Endothelial cell of umbilical vein (primary cell): ENCODE measurements at regions not wholly inside any gene's neighbourhood (a gene's known extent, or its start where the extent isn't known, plus 50 kb on each side); places are given as distances from the start of the nearest gene placed in this dataset.

Experiments used
- BruUV-seq: library from RNA; stranded (reverse); fragments of 400-500 nt; replicated peaks from 2 replicates; lab custom pipeline; 2021; lab: Mats Ljungman, UMichigan
- CTCF ChIA-PET: fragments of 300-600, 350-600 bp; sonication (Branson Sonifier 250); formaldehyde crosslinking; loops from one replicate; lab custom pipeline; 2021; ENCODE audit warnings: antibody characterized with exemption, inconsistent platforms; lab: Charles Lee
- POLR2A ChIA-PET: fragments of 300-600, 350-600 bp; sonication (Branson Sonifier 250); formaldehyde crosslinking; loops from one replicate; lab custom pipeline; 2021; ENCODE audit warnings: antibody characterized with exemption, inconsistent platforms; lab: Charles Lee
- DNase-seq: peaks from one replicate; pipeline ENCODE4 v3.0.0-alpha.2; 2011; ENCODE audit warnings: low read depth, low spot score
- FAIRE-seq: peaks from 2 replicates; lab custom pipeline; 2011; peaks lifted over from hg19 to GRCh38; lab: Jason Lieb, UNC
- H2AFZ ChIP-seq: 2 replicates; pipeline ENCODE4 v1.6.0; 2012; ENCODE audit warnings: low read depth, low read length, control low read depth, inconsistent platforms
- H3K27ac ChIP-seq: 2 replicates; pipeline ENCODE4 v1.5.1; 2011; ENCODE audit warnings: low read depth, mild to moderate bottlenecking, control low read depth, low read length, moderate library complexity; ENCODE audit not compliant: insufficient read depth
- H3K27me3 ChIP-seq, 2 experiments: 2 replicates each; pipeline versions ENCODE4 v1.6.0 to v1.6.1; 2011; ENCODE audit warnings: low read length in 2 of 2, mixed read lengths in 1 of 2; ENCODE audit not compliant: control insufficient read depth in 2 of 2, insufficient read depth in 2 of 2
- H3K36me3 ChIP-seq, 2 experiments: 2 replicates in 1 of 2; 3 replicates in 1 of 2; pipeline ENCODE4 v1.5.1; 2011; ENCODE audit warnings: low read length in 2 of 2, mild to moderate bottlenecking in 1 of 2, moderate library complexity in 1 of 2; ENCODE audit not compliant: control insufficient read depth in 2 of 2, insufficient read depth in 2 of 2; ENCODE audit errors: extremely low read depth in 1 of 2
- H3K4me1 ChIP-seq: 3 replicates; pipeline ENCODE4 v1.5.1; 2011; ENCODE audit warnings: mild to moderate bottlenecking, low read length; ENCODE audit not compliant: control insufficient read depth, insufficient read depth; ENCODE audit errors: extremely low read depth
- H3K4me2 ChIP-seq: 2 replicates; pipeline ENCODE4 v1.6.1; 2011; ENCODE audit warnings: low read length, control low read depth, mixed read lengths; ENCODE audit not compliant: insufficient read depth
- H3K4me3 ChIP-seq, 3 experiments: fragments of 200-600 bp in 1 of 3; sonication (generic), shearing (Covaris generic) in 1 of 3; replicated peaks in 1 of 3; 2 replicates each; pipeline ENCODE4 v1.5.1; 2011 to 2016; ENCODE audit warnings: control low read depth in 3 of 3, low read length in 3 of 3, mild to moderate bottlenecking in 2 of 3, inconsistent platforms in 1 of 3, low read depth in 1 of 3, moderate library complexity in 1 of 3; ENCODE audit not compliant: insufficient read depth in 1 of 3
- H3K79me2 ChIP-seq: 2 replicates; pipeline ENCODE4 v1.6.0; 2012; ENCODE audit warnings: low read length, inconsistent platforms; ENCODE audit not compliant: control insufficient read depth, insufficient read depth
- H3K9ac ChIP-seq: replicated peaks from 2 replicates; pipeline ENCODE3; 2011; ENCODE audit warnings: low read length, control low read depth; ENCODE audit not compliant: insufficient read depth; ENCODE audit errors: extremely low read depth
- H3K9me1 ChIP-seq: replicated peaks from 3 replicates; pipeline ENCODE4 v1.6.0; 2011; ENCODE audit warnings: mild to moderate bottlenecking, low read length; ENCODE audit not compliant: control insufficient read depth, insufficient read depth; ENCODE audit errors: extremely low read depth
- H3K9me3 ChIP-seq: replicated peaks from 2 replicates; pipeline ENCODE4 v1.5.1; 2012; ENCODE audit warnings: low read length, inconsistent platforms; ENCODE audit not compliant: control insufficient read depth, insufficient read depth
- H4K20me1 ChIP-seq: replicated peaks from 2 replicates; pipeline ENCODE3; 2011; ENCODE audit warnings: mild to moderate bottlenecking, low read length; ENCODE audit not compliant: control insufficient read depth, insufficient read depth; ENCODE audit errors: extremely low read depth
- CTCF ChIP-seq, 2 donors: IDR thresholded peaks; 1 replicate in 1 of 2; 2 replicates in 1 of 2; pipeline ENCODE4 v1.5.1; 2011; ENCODE audit warnings: low read length in 2 of 2, mild to moderate bottlenecking in 2 of 2, moderate library complexity in 2 of 2, control low read depth in 1 of 2, inconsistent platforms in 1 of 2, low read depth in 1 of 2; ENCODE audit not compliant: insufficient read depth in 1 of 2; ENCODE audit errors: extremely low read depth in 1 of 2
- EZH2 ChIP-seq: IDR thresholded peaks from 2 replicates; pipeline ENCODE4 v1.6.1; 2012; ENCODE audit warnings: borderline replicate concordance, low read depth, mild to moderate bottlenecking, moderate library complexity, low read length, inconsistent platforms; ENCODE audit not compliant: severe bottlenecking
- FOS ChIP-seq: IDR thresholded peaks from 2 replicates; pipeline ENCODE4 v1.6.1; 2011; ENCODE audit warnings: mild to moderate bottlenecking, low read length, moderate library complexity, borderline replicate concordance; ENCODE audit not compliant: insufficient read depth
- GATA2 ChIP-seq: IDR thresholded peaks from 2 replicates; pipeline ENCODE4 v1.7.0; 2011; ENCODE audit warnings: low read depth, mild to moderate bottlenecking, moderate library complexity, mixed read lengths, low read length; ENCODE audit not compliant: insufficient read length, insufficient read depth
- JUN ChIP-seq: IDR thresholded peaks from 2 replicates; pipeline ENCODE4 v1.6.1; 2011; ENCODE audit warnings: borderline replicate concordance, low read depth; ENCODE audit not compliant: insufficient read length, insufficient read depth
- MAX ChIP-seq: IDR thresholded peaks from 2 replicates; pipeline ENCODE4 v1.6.1; 2011; ENCODE audit not compliant: insufficient read depth, insufficient read length
- MYC ChIP-seq: IDR thresholded peaks from one replicate; pipeline ENCODE4 v1.6.1; 2011; ENCODE audit warnings: mild to moderate bottlenecking, low read depth, low read length
- POLR2A ChIP-seq: IDR thresholded peaks from 2 replicates; pipeline ENCODE4 v1.6.1; 2012; ENCODE audit warnings: low read depth, mild to moderate bottlenecking, control low read depth, low read length
- POLR2AphosphoS5 ChIP-seq: IDR thresholded peaks from 2 replicates; pipeline ENCODE4 v1.6.1; 2012; ENCODE audit warnings: low read depth, mild to moderate bottlenecking, control low read depth, low read length, moderate library complexity; ENCODE audit not compliant: insufficient read depth
- dilution Hi-C: fragments of 300-500 bp; cut with MboI; formaldehyde crosslinking; loops from one replicate; pipeline ENCODE4 v1.15.0; 2019; ENCODE audit warnings: low sequenced_read_pairs; ENCODE audit not compliant: extremely low pct_ligation_motif_present
- intact Hi-C: fragments of 100-400 bp; cut with micrococcal nuclease; formaldehyde crosslinking; loops from one replicate; pipeline ENCODE4 v1.10.0; 2022

GRCh38 chr18:78731016-78731397 is 248.6 kb upstream of the SALL3 start:
- Histone ChIP-seq H3K4me1 (no peaks in the 10 kb centered on the region), H3K27ac (no peak overlapping the region), H3K9ac (no peak overlapping the region), H2AFZ (no peak overlapping the region), H3K27me3 (no peaks in the 10 kb centered on the region), H3K9me1 (no peaks in the 10 kb centered on the region), H3K4me3 (no peak overlapping the region), H3K79me2 (no peaks in the 10 kb centered on the region), H3K4me2 (no peak overlapping the region), H4K20me1 (no peaks in the 10 kb centered on the region), H3K9me3 (peaks cover 2% of the 10 kb centered on the region), H3K36me3 (no peaks in the 10 kb centered on the region)
- no peak for TF ChIP-seq FOS
- TF ChIP-seq POLR2A = no peak
- no peak for TF ChIP-seq JUN
- TF ChIP-seq EZH2 = no peak
- no peak for TF ChIP-seq MYC
- no peak for TF ChIP-seq GATA2
- no peak for TF ChIP-seq POLR2AphosphoS5
- DNase-seq = no peak
- intact Hi-C loops = no loop called here
- POLR2A ChIA-PET = no interaction called here
- no TSS peak for BruUV-seq
- CTCF ChIA-PET = no interaction called here
- dilution Hi-C loops = no loop called here
- no peak for FAIRE-seq

GRCh38 chr18:78731398-78732032 is 248.1 kb upstream of the SALL3 start:
- no TSS peak for BruUV-seq
- no peaks in the 10 kb centered on the region for H3K9me1 ChIP-seq
- no peak overlapping the region for H3K4me3 ChIP-seq
- H2AFZ ChIP-seq = no peak overlapping the region
- no peak for TF ChIP-seq CTCF (IDR thresholded peaks at IDR 0.05; ENCODE audit: extremely low read depth in 1 of 2, insufficient read depth in 1 of 2, low read depth in 1 of 2, low read length in 2 of 2)
- TF ChIP-seq JUN = no peak
- TF ChIP-seq POLR2A = no peak
- TF ChIP-seq POLR2AphosphoS5 = no peak
- no peak for TF ChIP-seq GATA2
- TF ChIP-seq MYC = no peak
- TF ChIP-seq MAX = no peak
- TF ChIP-seq EZH2 = no peak
- no peak for TF ChIP-seq FOS
- no peaks in the 10 kb centered on the region for H3K36me3 ChIP-seq
- H3K9ac ChIP-seq = no peak overlapping the region
- H3K4me1 ChIP-seq = no peaks in the 10 kb centered on the region
- H4K20me1 ChIP-seq = no peaks in the 10 kb centered on the region
- no peak overlapping the region for H3K27ac ChIP-seq
- dilution Hi-C loops (no loop called here), intact Hi-C loops (no loop called here)
- H3K27me3 ChIP-seq = no peaks in the 10 kb centered on the region
- peaks cover 2% of the 10 kb centered on the region for H3K9me3 ChIP-seq
- H3K79me2 ChIP-seq = no peaks in the 10 kb centered on the region
- ChIA-PET CTCF (no interaction called here), POLR2A (no interaction called here)
- FAIRE-seq = no peak
- no peak for DNase-seq
- H3K4me2 ChIP-seq = no peak overlapping the region
